HG02588 (cell line): ENCODE measurements at regions not wholly inside any gene's neighbourhood (a gene's known extent, or its start where the extent isn't known, plus 50 kb on each side); places are given as distances from the start of the nearest gene placed in this dataset.

ENCODE experiments used
- ATAC-seq: cut with Tn5 transposase; IDR thresholded peaks from one replicate; pipeline ENCODE4 v1.9.1; 2021; ENCODE audit warnings: mild to moderate bottlenecking, moderate library complexity; ENCODE audit not compliant: unreplicated experiment

GRCh38 chr18:53665701-53666100 is 558.8 kb downstream of the MBD2 start:
- ATAC-seq = no peak

GRCh38 chr18:53664575-53664974 is 559.9 kb downstream of the MBD2 start:
- no peak for ATAC-seq

- no peak for ATAC-seq
Measured at GRCh38 chr18:53660306-53660705, 564.2 kb downstream of the MBD2 start.

GRCh38 chr18:53657257-53657656 is 567.2 kb downstream of the MBD2 start:
- ATAC-seq = no peak

GRCh38 chr18:53649621-53650020 is 574.8 kb downstream of the MBD2 start:
- no peak for ATAC-seq

- no peak for ATAC-seq
Measured at GRCh38 chr18:53644799-53645471, 579.5 kb downstream of the MBD2 start.

- no peak for ATAC-seq
Measured at GRCh38 chr18:53639687-53640086, 584.8 kb downstream of the MBD2 start.

- ATAC-seq = no peak
Measured at GRCh38 chr18:53629337-53629736, 595.1 kb downstream of the MBD2 start.

- ATAC-seq = no peak
Measured at GRCh38 chr18:53625997-53626599, 598.4 kb downstream of the MBD2 start.

- no peak for ATAC-seq
Measured at GRCh38 chr18:53610957-53611356, 613.5 kb downstream of the MBD2 start.

- no peak for ATAC-seq
Measured at GRCh38 chr18:53606792-53607191, 617.7 kb downstream of the MBD2 start.

- ATAC-seq = no peak
Measured at GRCh38 chr18:53605198-53605597, 619.3 kb downstream of the MBD2 start.

GRCh38 chr18:53603276-53603675 is 621.2 kb downstream of the MBD2 start:
- no peak for ATAC-seq

- no peak for ATAC-seq
Measured at GRCh38 chr18:53601344-53601743, 623.1 kb downstream of the MBD2 start.

GRCh38 chr18:53586923-53587322 is 637.5 kb downstream of the MBD2 start:
- ATAC-seq = no peak
